SU-DHL-6 (cell line): ENCODE measurements at regions not wholly inside any gene's neighbourhood (a gene's known extent, or its start where the extent isn't known, plus 50 kb on each side); places are given as distances from the start of the nearest gene placed in this dataset.
"Not testable (repeated sequence)": the region's sequence is repeated elsewhere in the genome, so short reads cannot be mapped to it uniquely, and the experiment has no call there.

Source experiments
- H2AFZ ChIP-seq: fragments of 200-600 bp; sonication (generic); 2 replicates; pipeline ENCODE4 v1.6.1; 2014; ENCODE audit warnings: low read depth, mild to moderate bottlenecking, moderate library complexity, mixed read lengths, antibody characterized with exemption, low read length; ENCODE audit not compliant: severe bottlenecking
- H3F3A ChIP-seq: fragments of 200-600 bp; shearing (Covaris generic); 2 replicates; pipeline ENCODE4 v1.6.0; 2016; ENCODE audit warnings: antibody characterized with exemption, mild to moderate bottlenecking; ENCODE audit not compliant: insufficient read depth
- H3K27ac ChIP-seq: fragments of 200-600 bp; sonication (generic); 2 replicates; pipeline ENCODE4 v1.5.1; 2016; ENCODE audit warnings: low read depth, mild to moderate bottlenecking, low read length, moderate library complexity, mixed read lengths
- H3K27me3 ChIP-seq: fragments of 200-600 bp; sonication (generic), shearing (Covaris generic); 2 replicates; pipeline ENCODE4 v1.6.0; 2014; ENCODE audit warnings: mild to moderate bottlenecking, low read length
- H3K36me3 ChIP-seq: fragments of 200-600 bp; sonication (generic); 2 replicates; pipeline ENCODE4 v1.6.1; 2014; ENCODE audit warnings: mild to moderate bottlenecking, low read length, mixed read lengths
- H3K4me2 ChIP-seq: fragments of 300-600, 200-600 bp; shearing (Covaris generic), sonication (generic); 2 replicates; pipeline ENCODE4 v1.6.0; 2014; ENCODE audit warnings: low read length, low read depth, mild to moderate bottlenecking; ENCODE audit not compliant: poor library complexity, severe bottlenecking
- H3K4me3 ChIP-seq: fragments of 200-600 bp; sonication (generic); 2 replicates; pipeline ENCODE4 v1.5.1; 2014; ENCODE audit warnings: antibody characterized with exemption, low read length, mild to moderate bottlenecking, mixed read lengths; ENCODE audit not compliant: insufficient read depth, poor library complexity, severe bottlenecking
- H3K79me2 ChIP-seq: fragments of 200-600 bp; sonication (generic); 2 replicates; pipeline ENCODE4 v1.6.1; 2014; ENCODE audit warnings: mild to moderate bottlenecking, low read length, moderate library complexity; ENCODE audit not compliant: insufficient read depth
- H3K9ac ChIP-seq: fragments of 200-600 bp; sonication (generic); 2 replicates; pipeline ENCODE4 v1.7.0; 2014; ENCODE audit warnings: mild to moderate bottlenecking, low read length
- H3K9me2 ChIP-seq: fragments of 200-600 bp; sonication (generic); replicated peaks from 2 replicates; pipeline ENCODE4 v1.6.1; 2014; ENCODE audit warnings: low read length; ENCODE audit not compliant: insufficient read depth
- H3K9me3 ChIP-seq: fragments of 200-600 bp; sonication (generic); 2 replicates; pipeline ENCODE4 v1.6.1; 2014; ENCODE audit warnings: low read length, mixed read lengths; ENCODE audit not compliant: insufficient read depth
- H4K20me1 ChIP-seq: fragments of 200-600 bp; sonication (generic); 2 replicates; pipeline ENCODE4 v1.6.1; 2014; ENCODE audit warnings: low read depth, mild to moderate bottlenecking, antibody characterized with exemption, low read length, moderate library complexity, mixed read lengths
- EZH2phosphoT487 ChIP-seq: fragments of 200-600 bp; sonication (generic), shearing (Covaris generic); conservative IDR thresholded peaks from 2 replicates; pipeline ENCODE4 v1.6.1; 2018; ENCODE audit warnings: mild to moderate bottlenecking, antibody characterized with exemption, low read length, moderate library complexity, mixed read lengths
- TF ChIP-seq, protein P1 (sequence below): fragments of 200-600 bp; sonication (generic); IDR thresholded peaks from one replicate; pipeline ENCODE4 v1.5.1; 2017; ENCODE audit warnings: antibody characterized with exemption, mild to moderate bottlenecking, low read length, moderate library complexity; ENCODE audit not compliant: insufficient read depth, poor library complexity, severe bottlenecking

DNA sequence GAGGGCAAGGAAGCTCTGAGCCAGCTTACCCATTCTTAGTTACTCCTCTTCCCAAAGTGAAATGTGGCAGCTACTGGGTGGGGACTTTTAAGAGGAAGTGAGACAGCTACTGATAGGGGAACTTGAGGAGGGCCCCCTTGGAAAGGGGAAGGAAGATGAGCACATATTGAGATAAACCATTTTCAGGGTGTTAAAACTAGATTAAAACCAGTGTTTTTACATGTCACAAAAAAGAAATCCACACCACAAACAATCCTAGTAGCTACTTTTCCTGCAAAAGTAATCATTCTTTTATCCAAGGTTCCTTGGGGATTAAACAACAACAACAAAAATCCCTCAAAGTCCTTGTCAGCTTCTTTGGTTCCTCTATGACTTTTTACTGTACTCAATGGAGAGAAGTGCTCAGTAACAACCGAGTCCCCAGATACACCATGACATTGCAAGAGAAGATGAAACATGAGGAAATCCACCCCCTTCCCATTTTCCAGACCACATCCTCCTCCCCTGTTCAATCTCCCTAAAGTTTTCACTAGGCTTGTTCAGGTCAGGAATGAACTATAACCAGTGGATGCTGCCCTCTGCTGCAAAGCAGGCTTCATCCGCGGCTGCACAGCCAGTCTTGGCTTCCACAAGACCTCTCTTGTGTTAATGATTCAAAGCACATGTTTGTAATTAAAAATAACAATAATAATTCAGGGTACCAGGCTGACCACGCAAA, 113.5 kb upstream of the TMEM164 start:
- H3K9me2 ChIP-seq, result no peaks in the 10 kb centered on the region
- H3K79me2 ChIP-seq, result no peaks in the 10 kb centered on the region
- H3K27me3 ChIP-seq, result no peaks in the 10 kb centered on the region
- no peak overlapping the region for H3K4me3 ChIP-seq
- TF ChIP-seq, protein P1, sequence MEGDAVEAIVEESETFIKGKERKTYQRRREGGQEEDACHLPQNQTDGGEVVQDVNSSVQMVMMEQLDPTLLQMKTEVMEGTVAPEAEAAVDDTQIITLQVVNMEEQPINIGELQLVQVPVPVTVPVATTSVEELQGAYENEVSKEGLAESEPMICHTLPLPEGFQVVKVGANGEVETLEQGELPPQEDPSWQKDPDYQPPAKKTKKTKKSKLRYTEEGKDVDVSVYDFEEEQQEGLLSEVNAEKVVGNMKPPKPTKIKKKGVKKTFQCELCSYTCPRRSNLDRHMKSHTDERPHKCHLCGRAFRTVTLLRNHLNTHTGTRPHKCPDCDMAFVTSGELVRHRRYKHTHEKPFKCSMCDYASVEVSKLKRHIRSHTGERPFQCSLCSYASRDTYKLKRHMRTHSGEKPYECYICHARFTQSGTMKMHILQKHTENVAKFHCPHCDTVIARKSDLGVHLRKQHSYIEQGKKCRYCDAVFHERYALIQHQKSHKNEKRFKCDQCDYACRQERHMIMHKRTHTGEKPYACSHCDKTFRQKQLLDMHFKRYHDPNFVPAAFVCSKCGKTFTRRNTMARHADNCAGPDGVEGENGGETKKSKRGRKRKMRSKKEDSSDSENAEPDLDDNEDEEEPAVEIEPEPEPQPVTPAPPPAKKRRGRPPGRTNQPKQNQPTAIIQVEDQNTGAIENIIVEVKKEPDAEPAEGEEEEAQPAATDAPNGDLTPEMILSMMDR, result no peak
- TF ChIP-seq EZH2phosphoT487, result no peak
- H3K9me3 ChIP-seq, result no peaks in the 10 kb centered on the region
- H3K27ac ChIP-seq, result no peak overlapping the region
- no peaks in the 10 kb centered on the region for H3F3A ChIP-seq
- no peak overlapping the region for H2AFZ ChIP-seq
- no peaks in the 10 kb centered on the region for H4K20me1 ChIP-seq
- H3K4me2 ChIP-seq, result no peak overlapping the region
- no peak overlapping the region for H3K9ac ChIP-seq
- H3K36me3 ChIP-seq, result no peaks in the 10 kb centered on the region

DNA sequence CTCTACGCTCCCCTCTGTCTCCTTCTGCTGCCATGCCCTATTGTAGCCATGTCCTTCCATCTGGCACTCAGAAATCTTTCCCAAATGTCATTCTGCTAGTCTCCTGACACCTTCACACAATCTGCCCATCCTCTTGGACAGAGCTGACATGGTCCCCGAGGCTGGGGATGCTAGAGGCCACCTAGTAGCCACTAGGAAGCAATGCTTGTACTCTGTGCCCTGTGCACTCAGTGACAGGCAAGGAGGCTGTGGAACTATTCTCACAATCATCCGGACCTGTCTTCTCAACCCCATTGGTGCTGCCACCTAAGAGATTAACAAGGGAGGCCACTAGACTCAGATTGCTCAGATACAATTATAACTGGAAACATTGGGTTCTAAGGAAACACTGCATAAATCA, 112.6 kb upstream of the TMEM164 start:
- H3K27ac ChIP-seq, result no peak overlapping the region
- no peaks in the 10 kb centered on the region for H3K9me3 ChIP-seq
- H2AFZ ChIP-seq, result no peak overlapping the region
- no peaks in the 10 kb centered on the region for H3K79me2 ChIP-seq
- H3K36me3 ChIP-seq, result no peaks in the 10 kb centered on the region
- H3K27me3 ChIP-seq, result no peaks in the 10 kb centered on the region
- H4K20me1 ChIP-seq, result no peaks in the 10 kb centered on the region
- no peak overlapping the region for H3K4me3 ChIP-seq
- H3F3A ChIP-seq, result no peaks in the 10 kb centered on the region
- no peaks in the 10 kb centered on the region for H3K9me2 ChIP-seq
- no peak overlapping the region for H3K4me2 ChIP-seq
- no peak overlapping the region for H3K9ac ChIP-seq
- TF ChIP-seq, protein P1, result no peak
- TF ChIP-seq EZH2phosphoT487, result no peak

DNA sequence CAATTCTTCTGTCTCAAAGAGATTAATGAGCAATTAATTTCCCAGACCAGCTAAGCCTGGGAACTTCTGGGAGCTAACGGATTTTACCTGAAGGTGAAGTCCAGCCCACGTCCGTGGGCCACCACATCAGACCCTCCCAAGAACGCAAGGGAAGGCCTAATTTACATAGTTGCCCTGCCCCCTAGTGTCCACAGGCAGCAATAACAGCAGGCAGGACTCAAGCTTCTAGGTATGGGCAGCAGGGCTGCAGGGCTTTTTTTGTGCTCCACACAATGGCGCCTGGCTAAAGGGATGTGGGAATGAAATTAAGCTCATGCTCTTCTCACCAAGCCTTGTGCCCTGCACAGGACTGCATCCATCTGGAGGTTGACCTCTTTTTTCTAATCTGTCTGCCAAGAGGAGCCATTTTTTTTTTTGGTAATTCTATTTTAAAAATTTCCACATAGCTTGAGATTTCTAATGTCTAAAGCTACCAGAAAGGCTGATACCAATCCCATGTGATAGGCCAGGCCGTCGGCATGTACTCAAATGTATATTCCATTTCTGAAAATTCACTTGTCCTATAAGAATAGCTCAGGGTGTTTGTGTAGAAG, 111.9 kb upstream of the TMEM164 start:
- TF ChIP-seq, protein P1, result peak; percentile 47
- TF ChIP-seq EZH2phosphoT487, result no peak
- no peak overlapping the region for H3K9ac ChIP-seq
- no peaks in the 10 kb centered on the region for H3K36me3 ChIP-seq
- no peak overlapping the region for H3K4me2 ChIP-seq
- H3K79me2 ChIP-seq, result no peaks in the 10 kb centered on the region
- no peaks in the 10 kb centered on the region for H3K27me3 ChIP-seq
- H3K9me3 ChIP-seq, result no peaks in the 10 kb centered on the region
- H3K27ac ChIP-seq, result no peak overlapping the region
- H2AFZ ChIP-seq, result no peak overlapping the region
- H3K4me3 ChIP-seq, result no peak overlapping the region
- H3F3A ChIP-seq, result no peaks in the 10 kb centered on the region
- no peaks in the 10 kb centered on the region for H3K9me2 ChIP-seq
- no peaks in the 10 kb centered on the region for H4K20me1 ChIP-seq

DNA sequence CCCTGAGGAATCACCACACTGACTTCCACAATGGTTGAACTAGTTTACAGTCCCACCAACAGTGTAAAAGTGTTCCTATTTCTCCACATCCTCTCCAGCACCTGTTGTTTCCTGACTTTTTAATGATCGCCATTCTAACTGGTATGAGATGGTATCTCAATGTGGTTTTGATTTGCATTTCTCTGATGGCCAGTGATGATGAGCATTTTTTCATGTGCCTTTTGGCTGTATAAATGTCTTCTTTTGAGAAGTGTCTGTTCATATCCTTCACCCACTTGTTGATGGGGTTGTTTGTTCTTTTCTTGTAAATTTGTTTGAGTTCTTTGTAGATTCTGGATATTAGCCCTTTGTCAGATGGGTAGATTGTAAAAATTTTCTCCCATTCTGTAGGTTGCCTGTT, 106.9 kb upstream of the TMEM164 start:
- not testable (repeated sequence) for H3K79me2 ChIP-seq, H3K9me2 ChIP-seq, H3K36me3 ChIP-seq, H3K9me3 ChIP-seq, H3K9ac ChIP-seq, H2AFZ ChIP-seq, H3K4me2 ChIP-seq, H3K27ac ChIP-seq, H3K27me3 ChIP-seq, H3F3A ChIP-seq, H3K4me3 ChIP-seq, H4K20me1 ChIP-seq
